ENCODE measurements at regions not wholly inside any gene's neighbourhood (a gene's known extent, or its start where the extent isn't known, plus 50 kb on each side); places are given as distances from the start of the nearest gene placed in this dataset.
A peak's percentile ranks its signal among the peaks of the same experiment; 100 is the strongest.

DNA sequence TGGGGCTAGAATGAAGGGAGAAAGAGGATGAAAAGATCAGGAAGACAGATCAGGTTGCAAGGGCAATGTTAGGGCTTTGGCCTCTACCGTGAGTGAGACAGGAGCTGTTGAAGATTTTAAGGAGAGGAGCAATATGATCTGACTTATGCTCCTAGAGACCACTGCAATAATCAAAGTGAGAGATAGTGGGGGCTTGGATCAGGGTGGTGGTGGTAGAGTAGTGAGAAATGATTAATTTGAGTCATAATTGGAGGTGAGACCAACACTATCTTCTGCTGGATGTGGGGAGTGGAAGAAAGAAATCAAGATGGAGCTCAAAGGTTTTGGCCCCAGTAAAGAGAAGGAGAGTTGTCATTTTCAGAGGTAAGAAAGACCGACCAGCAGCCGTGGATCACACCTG lies 140.7 kb upstream of the TMEM170B start:
- H3K9me3 ChIP-seq (ENCODE audit: control insufficient read depth, low read depth, low read length): no peaks in the 10 kb centered on the region
- no CpG with 5 or more reads among the region's 3 CpGs for WGBS (ENCODE audit: insufficient coverage, low lambda C conversion rate)
- peaks cover 38% of the 10 kb centered on the region for H3K4me1 ChIP-seq (ENCODE audit: control insufficient read depth, insufficient read depth, low read length)
- H3K27ac ChIP-seq (ENCODE audit: low read length): peak overlapping the region; percentile 21
- no peak overlapping the region for H3K4me3 ChIP-seq (ENCODE audit: low read length)
- no peaks in the 10 kb centered on the region for H3K36me3 ChIP-seq (ENCODE audit: control insufficient read depth, insufficient read depth, low read length)
- no peaks in the 10 kb centered on the region for H3K27me3 ChIP-seq (ENCODE audit: control insufficient read depth, insufficient read depth, low read length)
- no peak for DNase-seq

DNA sequence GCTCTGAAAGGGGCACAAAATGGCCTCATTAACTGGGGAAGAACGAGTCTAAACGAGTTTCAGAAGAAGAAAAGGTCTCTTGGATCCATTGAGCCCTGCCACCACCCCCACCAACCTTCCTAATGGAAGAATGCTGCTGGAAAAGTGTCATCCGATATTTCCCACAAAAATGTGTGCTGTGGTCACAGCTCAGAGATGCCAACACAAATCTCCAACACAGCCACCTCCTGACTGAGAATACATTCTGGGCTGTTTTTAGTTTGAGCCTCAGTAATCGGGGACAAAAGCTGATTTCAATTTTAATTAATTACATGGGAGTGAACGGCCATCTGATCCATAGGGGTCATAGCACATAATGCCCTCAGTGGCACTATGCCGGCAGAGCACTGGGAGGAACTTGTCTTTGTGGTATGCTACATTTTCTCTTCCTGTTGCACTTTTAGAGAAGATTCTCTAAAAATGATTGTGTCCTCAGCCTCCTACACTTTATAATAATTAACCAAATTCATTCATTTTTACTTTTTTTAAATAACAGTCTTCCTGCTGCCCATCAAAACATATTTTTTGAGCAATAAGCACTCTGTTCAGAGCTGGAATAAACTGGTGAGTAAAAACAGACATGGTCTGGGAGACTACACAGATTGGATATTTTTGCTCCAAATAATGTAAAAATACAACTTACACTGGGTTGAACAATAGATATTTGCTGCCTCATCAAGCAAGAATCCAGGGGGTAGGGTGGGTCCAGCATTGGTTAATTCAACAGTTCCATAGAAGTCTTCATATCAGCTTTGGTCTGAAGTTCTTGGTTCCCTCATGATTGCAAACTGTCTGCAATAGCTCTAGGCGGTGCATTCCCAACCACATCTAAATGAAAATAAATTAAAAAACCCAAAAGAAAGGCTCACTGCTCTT lies 143.6 kb upstream of the TMEM170B start:
- Histone ChIP-seq H3K36me3 (ENCODE audit: control insufficient read depth, insufficient read depth, low read length) (no peaks in the 10 kb centered on the region), H3K27ac (ENCODE audit: low read length) (no peak overlapping the region), H3K27me3 (ENCODE audit: control insufficient read depth, insufficient read depth, low read length) (no peaks in the 10 kb centered on the region), H3K4me1 (ENCODE audit: control insufficient read depth, insufficient read depth, low read length) (peaks cover 33% of the 10 kb centered on the region), H3K9me3 (ENCODE audit: control insufficient read depth, low read depth, low read length) (no peaks in the 10 kb centered on the region), H3K4me3 (ENCODE audit: low read length) (no peak overlapping the region)
- no peak for DNase-seq
- no CpG with 5 or more reads among the region's 7 CpGs for WGBS (ENCODE audit: insufficient coverage, low lambda C conversion rate)

DNA sequence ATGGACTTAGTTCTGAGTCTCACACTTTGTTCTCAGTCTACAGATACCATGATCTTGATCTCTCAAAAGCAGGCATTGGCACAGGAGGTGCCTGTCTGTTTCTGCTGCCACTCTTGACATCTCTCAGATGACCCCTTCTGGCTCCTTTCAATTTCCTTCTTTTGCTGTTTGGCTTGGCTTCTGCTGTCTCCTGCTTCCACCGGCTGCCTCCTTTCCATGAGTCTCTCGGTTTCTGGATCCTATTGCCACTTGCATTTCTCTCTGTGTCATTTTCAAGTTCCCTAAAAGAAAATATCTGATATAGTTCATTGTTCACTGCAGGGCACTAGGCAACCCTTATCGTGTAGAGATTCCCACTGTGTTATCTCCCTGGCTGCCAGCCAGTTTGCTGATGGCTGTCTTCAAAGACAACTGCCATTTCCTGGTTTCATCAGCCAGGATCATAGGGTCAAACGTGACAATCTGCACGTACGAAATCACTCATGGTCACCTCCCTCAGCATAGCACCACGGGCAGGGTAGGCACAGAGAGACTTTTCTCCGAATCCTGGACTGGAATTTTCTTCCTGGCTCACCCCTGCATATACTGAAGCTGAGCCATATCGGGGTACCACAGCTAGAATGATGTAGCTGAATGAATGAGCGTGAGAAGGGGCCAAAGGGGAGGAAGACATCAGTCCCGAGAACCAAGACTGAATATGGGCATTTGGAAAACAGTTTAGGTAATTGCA lies 144.6 kb upstream of the TMEM170B start:
- peak; percentile 92 to 95 for DNase-seq
- H3K36me3 ChIP-seq (ENCODE audit: control insufficient read depth, insufficient read depth, low read length): no peaks in the 10 kb centered on the region
- no peaks in the 10 kb centered on the region for H3K27me3 ChIP-seq (ENCODE audit: control insufficient read depth, insufficient read depth, low read length)
- 17% methylated on average over 2 of the region's 11 CpGs for WGBS (ENCODE audit: insufficient coverage, low lambda C conversion rate)
- peak overlapping the region; percentile 21 for H3K27ac ChIP-seq (ENCODE audit: low read length)
- peaks cover 26% of the 10 kb centered on the region for H3K4me1 ChIP-seq (ENCODE audit: control insufficient read depth, insufficient read depth, low read length)
- H3K4me3 ChIP-seq (ENCODE audit: low read length): no peak overlapping the region
- no peaks in the 10 kb centered on the region for H3K9me3 ChIP-seq (ENCODE audit: control insufficient read depth, low read depth, low read length)

DNA sequence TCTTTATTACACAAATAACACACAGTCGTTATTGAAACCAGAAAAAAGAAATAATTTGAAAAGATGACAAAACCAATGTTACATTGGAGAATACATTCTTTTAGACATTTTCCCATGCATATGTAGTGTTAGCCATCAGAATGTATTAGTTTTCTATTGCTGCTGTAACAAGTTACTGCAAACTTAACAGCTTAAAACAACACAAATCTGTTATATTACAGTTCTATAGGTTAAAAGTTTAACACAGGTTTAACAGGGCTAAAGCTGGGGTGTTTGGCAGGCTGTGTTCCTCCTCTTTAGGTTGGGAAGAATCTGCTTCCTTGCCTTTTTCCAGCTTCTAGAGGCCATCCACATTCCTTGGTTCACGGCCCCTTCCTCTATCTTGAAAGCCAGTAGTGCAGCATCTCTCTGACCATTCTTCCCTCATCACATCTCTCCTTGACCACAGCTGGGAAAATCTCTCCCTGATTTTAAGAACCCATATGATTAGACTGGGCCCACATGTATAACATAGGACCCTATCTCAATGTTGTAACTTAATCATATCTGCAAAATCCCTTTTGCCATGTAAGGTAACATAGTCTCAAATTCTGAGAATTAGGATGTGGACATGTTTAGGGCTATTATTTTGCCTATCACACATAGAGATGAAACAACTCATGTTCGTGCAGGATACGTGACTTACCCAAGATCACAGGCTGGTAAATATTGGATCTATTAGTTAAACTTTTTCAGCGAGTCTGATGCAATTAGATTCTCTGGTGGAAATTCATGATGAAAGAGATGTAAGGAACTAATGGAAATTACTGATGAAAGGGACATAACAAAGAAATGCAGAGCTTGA lies 145.4 kb upstream of the TMEM170B start:
- peak overlapping the region; percentile 21 for H3K27ac ChIP-seq (ENCODE audit: low read length)
- DNase-seq: no peak
- WGBS (ENCODE audit: insufficient coverage, low lambda C conversion rate): 79% methylated on average over 2 of the region's 5 CpGs

DNA sequence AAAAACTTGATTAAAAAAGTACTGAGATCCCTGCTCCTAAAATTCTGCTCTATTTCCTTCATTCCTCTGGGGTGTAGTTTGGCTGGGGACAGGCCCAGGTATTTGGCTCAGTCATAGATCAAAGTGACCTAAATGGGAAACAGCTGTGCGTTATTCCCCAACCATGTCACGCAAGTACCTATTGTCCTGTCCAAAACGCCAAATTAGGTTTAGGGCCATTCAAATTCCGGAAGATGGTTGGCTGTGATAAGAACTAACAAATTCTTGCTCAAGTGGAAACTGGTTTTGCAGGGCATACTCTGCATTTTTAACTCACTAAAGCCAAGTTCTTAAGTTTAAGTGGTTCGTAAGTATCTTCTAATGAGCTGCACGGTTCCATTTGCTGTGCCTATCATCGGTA lies 147.6 kb upstream of the TMEM170B start:
- WGBS (ENCODE audit: insufficient coverage, low lambda C conversion rate): no CpG with 5 or more reads among the region's 7 CpGs
- no peak overlapping the region for H3K27ac ChIP-seq (ENCODE audit: low read length)

More for the DNA sequence above, 145.4 kb upstream of the TMEM170B start:
- Histone ChIP-seq H3K4me1 (ENCODE audit: control insufficient read depth, insufficient read depth, low read length) (peaks cover 20% of the 10 kb centered on the region), H3K27me3 (ENCODE audit: control insufficient read depth, insufficient read depth, low read length) (no peaks in the 10 kb centered on the region), H3K4me3 (ENCODE audit: low read length) (no peak overlapping the region), H3K36me3 (ENCODE audit: control insufficient read depth, insufficient read depth, low read length) (no peaks in the 10 kb centered on the region), H3K9me3 (ENCODE audit: control insufficient read depth, low read depth, low read length) (no peaks in the 10 kb centered on the region)

DNA sequence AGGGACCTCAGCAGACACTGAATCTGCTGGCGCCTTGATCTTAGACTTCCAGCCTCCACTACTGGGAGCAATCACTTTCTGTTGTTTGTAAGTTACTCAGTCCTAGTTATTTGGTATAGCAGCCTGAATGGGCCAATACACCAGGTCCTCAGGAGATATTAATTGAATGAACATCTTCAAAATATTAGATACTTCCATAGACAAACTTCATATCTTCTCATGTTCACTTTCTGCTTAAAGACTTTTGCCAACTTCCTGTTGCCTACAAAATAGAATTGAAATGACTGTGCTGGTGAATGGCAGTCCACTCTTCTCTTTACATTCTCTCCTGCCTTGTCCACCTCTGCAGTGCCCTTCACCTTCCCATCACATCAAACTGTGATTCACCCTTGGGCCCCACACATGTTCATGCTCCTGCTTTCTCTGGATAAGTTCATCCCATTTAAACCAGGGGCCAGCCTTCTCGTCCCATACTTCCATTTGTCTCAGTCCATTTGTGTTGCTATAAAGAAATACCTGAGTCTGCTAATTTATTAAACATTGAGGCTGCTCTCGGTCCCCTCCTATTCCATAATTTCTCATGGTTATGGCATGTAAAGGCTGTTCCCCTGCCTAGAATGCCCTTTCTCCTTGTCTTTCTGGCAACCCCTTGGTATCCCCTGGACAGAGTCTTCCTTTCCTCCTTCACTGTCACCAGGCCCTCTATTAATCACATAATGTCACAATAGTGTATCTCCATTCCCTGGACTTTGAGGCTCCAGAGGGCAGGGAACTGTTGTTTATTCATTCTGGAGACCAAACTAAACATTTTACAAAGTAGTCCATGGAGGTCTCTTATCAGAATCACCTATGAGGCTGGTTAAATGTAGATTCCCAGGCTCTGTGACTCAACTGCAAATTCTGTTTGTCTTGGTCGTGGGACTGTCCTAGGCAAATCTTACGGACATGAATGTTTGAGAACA lies 148.3 kb upstream of the TMEM170B start:
- Histone ChIP-seq H3K4me1 (ENCODE audit: control insufficient read depth, insufficient read depth, low read length) (peaks cover 18% of the 10 kb centered on the region), H3K27me3 (ENCODE audit: control insufficient read depth, insufficient read depth, low read length) (no peaks in the 10 kb centered on the region), H3K36me3 (ENCODE audit: control insufficient read depth, insufficient read depth, low read length) (no peaks in the 10 kb centered on the region), H3K27ac (ENCODE audit: low read length) (no peak overlapping the region), H3K4me3 (ENCODE audit: low read length) (no peak overlapping the region), H3K9me3 (ENCODE audit: control insufficient read depth, low read depth, low read length) (no peaks in the 10 kb centered on the region)
- DNase-seq: no peak
- 92% methylated on average over 2 of the region's 5 CpGs for WGBS (ENCODE audit: insufficient coverage, low lambda C conversion rate)

More for the DNA sequence above, 147.6 kb upstream of the TMEM170B start:
- Histone ChIP-seq H3K27me3 (ENCODE audit: control insufficient read depth, insufficient read depth, low read length) (no peaks in the 10 kb centered on the region), H3K4me1 (ENCODE audit: control insufficient read depth, insufficient read depth, low read length) (peaks cover 18% of the 10 kb centered on the region), H3K4me3 (ENCODE audit: low read length) (no peak overlapping the region), H3K36me3 (ENCODE audit: control insufficient read depth, insufficient read depth, low read length) (no peaks in the 10 kb centered on the region), H3K9me3 (ENCODE audit: control insufficient read depth, low read depth, low read length) (no peaks in the 10 kb centered on the region)
- no peak for DNase-seq

DNA sequence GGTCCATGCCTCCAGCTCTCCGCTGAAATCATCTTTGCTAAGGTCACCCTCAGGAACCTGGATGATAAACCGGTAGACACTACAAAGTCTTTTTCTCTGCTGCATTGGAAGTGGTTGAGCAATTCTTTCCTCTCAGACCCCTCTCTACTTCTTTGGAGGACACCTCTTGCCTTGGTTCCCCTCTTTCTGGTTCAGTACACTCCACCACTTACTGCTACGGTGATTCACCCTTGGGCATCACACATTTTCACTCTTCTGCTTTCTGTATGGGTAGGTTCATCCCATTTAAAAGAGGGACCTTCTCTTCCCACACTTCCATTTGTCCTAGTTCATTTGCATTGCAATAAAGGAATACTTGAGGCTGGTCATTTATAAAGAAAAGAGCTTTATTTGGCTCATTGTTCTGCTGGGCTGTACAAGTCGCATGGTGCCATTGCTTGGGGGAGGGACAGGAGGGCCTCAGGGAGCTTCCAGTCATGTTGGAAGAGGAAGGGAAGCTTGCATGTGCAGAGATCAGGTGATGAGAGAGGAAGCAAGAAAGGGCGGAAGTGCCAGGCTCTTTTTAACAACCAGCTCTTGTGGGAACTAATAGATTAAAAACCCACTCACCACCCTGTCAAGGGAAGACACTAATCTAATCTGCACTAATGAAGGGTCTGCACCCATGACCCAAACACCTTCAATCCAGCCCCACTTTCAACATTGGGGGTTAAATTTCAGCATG lies 149.7 kb upstream of the TMEM170B start:
- no peaks in the 10 kb centered on the region for H3K9me3 ChIP-seq (ENCODE audit: control insufficient read depth, low read depth, low read length)
- WGBS (ENCODE audit: insufficient coverage, low lambda C conversion rate): no CpG with 5 or more reads among the region's 5 CpGs
- DNase-seq: no peak
- peaks cover 9% of the 10 kb centered on the region for H3K4me1 ChIP-seq (ENCODE audit: control insufficient read depth, insufficient read depth, low read length)
- H3K36me3 ChIP-seq (ENCODE audit: control insufficient read depth, insufficient read depth, low read length): no peaks in the 10 kb centered on the region
- no peak overlapping the region for H3K27ac ChIP-seq (ENCODE audit: low read length)
- H3K4me3 ChIP-seq (ENCODE audit: low read length): no peak overlapping the region
- no peaks in the 10 kb centered on the region for H3K27me3 ChIP-seq (ENCODE audit: control insufficient read depth, insufficient read depth, low read length)

DNA sequence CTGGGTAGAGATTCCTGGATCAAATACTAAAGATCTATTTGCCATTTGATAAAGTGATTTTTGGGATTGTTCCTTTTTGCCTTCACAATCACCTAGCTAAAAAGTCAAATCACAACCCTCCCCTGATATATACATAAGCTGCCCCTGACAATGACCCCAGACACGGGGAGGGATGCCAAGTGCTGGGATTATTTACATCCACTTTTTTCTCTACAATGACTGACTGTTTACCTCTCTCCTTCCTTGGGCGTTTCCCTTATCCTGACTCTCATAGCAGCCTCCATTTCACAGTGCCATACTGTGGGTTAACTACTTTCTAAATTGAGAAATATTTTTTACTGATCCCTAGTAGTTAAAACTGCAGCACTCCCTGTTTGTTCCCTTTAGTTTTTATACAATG lies 150.8 kb upstream of the TMEM170B start:
- no peak overlapping the region for H3K27ac ChIP-seq (ENCODE audit: low read length)
- no peaks in the 10 kb centered on the region for H3K27me3 ChIP-seq (ENCODE audit: control insufficient read depth, insufficient read depth, low read length)
- no peaks in the 10 kb centered on the region for H3K36me3 ChIP-seq (ENCODE audit: control insufficient read depth, insufficient read depth, low read length)
- no peaks in the 10 kb centered on the region for H3K9me3 ChIP-seq (ENCODE audit: control insufficient read depth, low read depth, low read length)
- no peak overlapping the region for H3K4me3 ChIP-seq (ENCODE audit: low read length)
- no peaks in the 10 kb centered on the region for H3K4me1 ChIP-seq (ENCODE audit: control insufficient read depth, insufficient read depth, low read length)
- WGBS (ENCODE audit: insufficient coverage, low lambda C conversion rate): 22% methylated on average over 1 of the region's 2 CpGs
- DNase-seq: no peak

DNA sequence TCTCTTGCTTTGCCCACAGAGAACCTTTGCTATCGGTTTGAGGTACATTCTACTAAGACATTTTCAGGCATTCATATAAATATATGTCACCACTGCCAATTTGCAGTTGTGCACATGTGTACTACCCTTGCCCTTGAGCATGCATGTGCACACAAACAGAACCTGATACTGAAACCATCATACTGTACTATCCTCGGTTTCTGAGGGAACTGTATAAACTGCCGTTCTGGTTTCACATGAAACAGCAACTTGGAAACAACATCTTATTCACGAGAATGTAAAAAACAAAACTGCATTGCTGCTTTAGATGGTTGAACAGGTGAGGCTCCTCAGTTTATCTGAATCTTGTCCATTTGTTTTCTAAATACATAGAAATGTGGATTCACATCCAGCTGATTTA lies 151.2 kb upstream of the TMEM170B start:
- H3K27ac ChIP-seq (ENCODE audit: low read length): no peak overlapping the region
- no peaks in the 10 kb centered on the region for H3K36me3 ChIP-seq (ENCODE audit: control insufficient read depth, insufficient read depth, low read length)
- no peaks in the 10 kb centered on the region for H3K4me1 ChIP-seq (ENCODE audit: control insufficient read depth, insufficient read depth, low read length)
- no peaks in the 10 kb centered on the region for H3K27me3 ChIP-seq (ENCODE audit: control insufficient read depth, insufficient read depth, low read length)
- H3K9me3 ChIP-seq (ENCODE audit: control insufficient read depth, low read depth, low read length): no peaks in the 10 kb centered on the region
- no peak overlapping the region for H3K4me3 ChIP-seq (ENCODE audit: low read length)
- no peak for DNase-seq
- no CpG with 5 or more reads among the region's 4 CpGs for WGBS (ENCODE audit: insufficient coverage, low lambda C conversion rate)
